GM10248 (cell line): ENCODE measurements at regions not wholly inside any gene's neighbourhood (a gene's known extent, or its start where the extent isn't known, plus 50 kb on each side); places are given as distances from the start of the nearest gene placed in this dataset.

Source experiments
- CTCF ChIA-PET: fragments of 300-600 bp; sonication (Branson Sonifier 250); formaldehyde crosslinking; extraction: SDS; loops from one replicate; lab custom pipeline; 2021; ENCODE audit warnings: antibody characterized with exemption; lab: Yijun Ruan, JAX
- POLR2A ChIA-PET: fragments of 350-650 bp; sonication (Branson Sonifier 250); formaldehyde crosslinking; extraction: SDS; loops from one replicate; lab custom pipeline; 2020; ENCODE audit warnings: antibody characterized with exemption; lab: Yijun Ruan, JAX
- DNase-seq: peaks from one replicate; pipeline ENCODE4 v3.0.0; 2012; ENCODE audit errors: extremely low spot score
- CTCF ChIP-seq: IDR thresholded peaks from 2 replicates; pipeline ENCODE4 v1.5.1; 2012; ENCODE audit warnings: mild to moderate bottlenecking, low read depth; ENCODE audit errors: extremely low read depth, missing control alignments, control extremely low read depth

DNA sequence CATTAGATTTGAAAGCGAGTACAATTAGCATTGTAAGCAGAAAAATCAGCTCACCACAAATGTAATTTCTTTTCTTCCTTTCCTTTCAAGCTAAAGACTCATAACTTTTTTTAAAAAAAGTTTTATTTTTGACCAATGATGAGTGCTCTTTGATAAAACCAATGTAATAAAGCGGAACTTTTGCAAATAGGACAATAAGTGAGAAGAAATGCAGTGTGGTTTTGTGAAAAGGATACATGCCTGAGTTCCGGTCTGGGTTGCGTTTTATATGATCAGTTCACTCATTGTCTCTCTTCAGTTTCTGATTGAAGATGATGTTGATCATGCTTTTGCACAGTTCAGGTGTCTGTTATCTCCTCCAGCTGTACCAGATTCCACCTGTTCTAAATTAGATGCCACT lies 274.4 kb downstream of the KLF12 start:
- no peak for TF ChIP-seq CTCF
- no peak for DNase-seq
- ChIA-PET CTCF (interaction anchor here (0.9 to 1.6 kb wide), 4 partner anchors 9 to 24 kb away, joined by 3 to 5 read pairs (median 4); no protein-coding TSS in a partner anchor), POLR2A (no interaction called here)

- ChIA-PET POLR2A (no interaction called here), CTCF (no interaction called here)
- TF ChIP-seq CTCF: no peak
- no peak for DNase-seq
Measured at GRCh38 chr13:73857106-73857505, 277.1 kb downstream of the KLF12 start.

DNA sequence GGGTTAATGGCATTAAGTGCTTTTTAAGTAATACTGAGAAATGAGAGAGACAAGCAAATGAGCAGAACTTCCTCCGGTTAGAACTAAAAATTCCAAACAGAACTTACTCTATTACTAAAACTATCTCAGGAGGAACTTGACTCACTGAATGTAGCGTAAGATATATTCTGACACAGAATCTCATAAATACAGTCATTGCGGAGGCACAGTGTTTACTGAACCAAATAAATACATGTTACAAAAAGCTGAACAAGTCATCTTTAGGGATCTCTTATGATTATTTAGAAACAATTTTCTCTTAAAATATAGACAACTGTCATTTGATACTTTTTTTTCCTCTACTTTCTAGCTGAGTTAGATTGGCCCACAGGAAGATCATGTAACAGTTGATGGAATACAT lies 283.1 kb downstream of the KLF12 start:
- no peak for DNase-seq
- CTCF ChIA-PET: interaction anchor here (1.0 to 3.0 kb wide), 5 partner anchors 8 to 436 kb away, joined by 4 to 14 read pairs (median 5); no protein-coding TSS in a partner anchor
- POLR2A ChIA-PET: interaction anchor here (0.6 kb wide), 1 partner anchor 1080 kb away, joined by 6 read pairs; no protein-coding TSS in a partner anchor
- no peak for TF ChIP-seq CTCF

- POLR2A ChIA-PET: no interaction called here
- TF ChIP-seq CTCF: no peak
Measured at GRCh38 chr13:73850104-73850873, 283.9 kb downstream of the KLF12 start.

DNA sequence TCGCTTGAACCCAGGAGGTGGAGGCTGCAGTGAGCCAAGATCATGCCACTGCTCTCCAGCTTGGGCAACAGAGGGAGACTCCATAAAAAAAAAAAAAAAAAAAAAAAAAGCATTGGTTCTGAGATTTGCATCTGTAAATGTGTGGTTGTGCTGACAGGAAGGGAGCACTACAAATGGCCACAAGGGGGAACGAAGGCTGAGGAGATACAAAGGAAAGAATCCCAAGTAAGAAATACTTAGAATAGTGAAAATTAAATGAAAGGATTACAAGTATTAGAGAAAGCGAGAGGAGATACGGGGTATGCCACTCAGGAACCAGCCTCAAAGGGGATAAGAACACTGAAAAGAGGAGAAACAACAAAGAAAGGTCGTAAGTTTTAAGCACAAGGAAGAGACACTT lies 284.9 kb downstream of the KLF12 start:
- peak; percentile 30 for TF ChIP-seq CTCF
- POLR2A ChIA-PET: no interaction called here
- CTCF ChIA-PET: interaction anchor here (0.8 to 3.0 kb wide), 4 partner anchors 8 to 439 kb away, joined by 3 to 14 read pairs (median 6); no protein-coding TSS in a partner anchor
- no peak for DNase-seq

More at GRCh38 chr13:73850104-73850873, 283.9 kb downstream of the KLF12 start:
- no peak for DNase-seq
- CTCF ChIA-PET: interaction anchor here (1.0 to 3.0 kb wide), 5 partner anchors 9 to 437 kb away, joined by 4 to 14 read pairs (median 5); no protein-coding TSS in a partner anchor

GRCh38 chr13:73844986-73845385 lies 289.2 kb downstream of the KLF12 start:
- DNase-seq: no peak
- no peak for TF ChIP-seq CTCF
- POLR2A ChIA-PET: no interaction called here
- CTCF ChIA-PET: interaction anchor here (1.9 kb wide), 1 partner anchor 9 kb away, joined by 9 read pairs; no protein-coding TSS in a partner anchor
